Stimulated activated CD4-positive, alpha-beta T cell treated with anti-CD3 and anti-CD28 coated beads, Interleukin-4, amount 100 ng/mL, for 24 hours (primary cell): ENCODE measurements at regions not wholly inside any gene's neighbourhood (a gene's known extent, or its start where the extent isn't known, plus 50 kb on each side); places are given as distances from the start of the nearest gene placed in this dataset.

ENCODE experiments used
- DNase-seq: peaks from one replicate; pipeline ENCODE4 v3.0.0-alpha.2; 2020

DNA sequence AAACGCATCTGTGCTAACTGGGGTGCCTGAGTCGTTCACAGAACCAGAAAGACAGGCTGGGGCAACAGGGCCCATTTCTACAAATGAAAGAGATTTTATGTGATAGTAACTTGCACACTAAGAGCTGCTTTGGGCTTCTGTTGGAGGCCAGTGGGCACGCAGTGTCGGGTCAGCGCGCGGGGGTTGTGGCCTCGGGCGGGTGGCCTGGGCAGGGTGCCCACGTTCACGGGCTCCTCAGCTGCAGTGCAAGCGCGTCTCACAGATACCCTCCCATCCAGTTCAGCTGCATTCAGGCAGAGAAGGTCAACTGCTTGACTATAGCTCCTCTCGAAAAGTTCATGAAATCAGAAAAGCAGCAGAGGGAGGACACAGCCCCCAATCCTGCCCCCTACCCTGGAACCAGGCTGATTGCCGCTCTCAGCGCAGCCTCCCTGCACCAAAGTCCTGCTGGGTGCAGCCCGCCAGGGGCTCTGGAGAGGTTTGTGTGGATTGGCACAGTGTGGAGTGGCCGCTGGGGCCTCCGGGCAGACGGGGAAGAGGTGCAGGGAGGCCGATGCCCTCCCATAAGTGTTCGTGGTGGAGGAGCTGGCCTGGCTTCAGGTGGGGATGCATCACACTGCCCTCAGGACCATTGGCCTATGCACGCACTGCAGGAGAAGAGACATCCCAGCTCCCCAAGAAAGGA, 582.8 kb downstream of the TCERG1L start:
- no peak for DNase-seq

DNA sequence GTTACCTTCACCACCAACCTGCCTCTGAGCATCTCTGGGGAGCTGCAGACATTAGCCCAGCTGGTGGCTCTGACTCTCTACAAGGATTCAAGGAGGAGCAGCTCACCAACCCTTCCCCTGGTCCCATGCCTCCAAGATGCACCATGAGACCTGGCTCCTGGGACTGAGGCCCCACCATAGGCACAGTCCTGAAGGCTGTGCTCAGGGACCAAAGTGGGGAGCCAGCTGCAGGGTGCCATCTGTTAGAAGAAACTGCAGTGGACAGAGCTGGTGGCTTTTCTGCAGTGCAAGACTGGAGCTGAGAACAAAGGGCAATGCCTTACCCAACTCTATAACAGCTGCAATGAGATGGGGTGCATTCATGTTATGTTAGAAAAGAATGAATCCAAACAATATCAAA, 581.6 kb downstream of the TCERG1L start:
- no peak for DNase-seq

DNA sequence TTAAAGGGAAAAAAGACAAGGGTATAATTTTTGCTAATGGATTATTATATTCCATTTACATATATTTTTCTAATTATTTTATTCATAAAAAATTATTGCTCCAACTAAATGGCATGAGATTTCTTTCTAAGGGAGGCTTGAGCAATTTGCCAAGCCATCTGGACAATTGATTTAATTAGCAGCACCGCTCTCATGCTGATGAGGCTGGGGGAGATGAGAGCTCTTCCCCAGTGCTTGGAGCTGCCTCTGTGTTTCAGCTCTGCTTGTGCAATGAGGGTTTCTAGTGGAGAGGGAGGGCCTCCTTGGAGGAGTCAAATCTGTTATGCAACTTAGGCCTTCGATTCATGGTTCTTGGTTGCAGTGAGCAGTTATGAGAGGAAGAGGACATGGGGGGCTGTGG, 574.3 kb downstream of the TCERG1L start:
- DNase-seq: no peak

DNA sequence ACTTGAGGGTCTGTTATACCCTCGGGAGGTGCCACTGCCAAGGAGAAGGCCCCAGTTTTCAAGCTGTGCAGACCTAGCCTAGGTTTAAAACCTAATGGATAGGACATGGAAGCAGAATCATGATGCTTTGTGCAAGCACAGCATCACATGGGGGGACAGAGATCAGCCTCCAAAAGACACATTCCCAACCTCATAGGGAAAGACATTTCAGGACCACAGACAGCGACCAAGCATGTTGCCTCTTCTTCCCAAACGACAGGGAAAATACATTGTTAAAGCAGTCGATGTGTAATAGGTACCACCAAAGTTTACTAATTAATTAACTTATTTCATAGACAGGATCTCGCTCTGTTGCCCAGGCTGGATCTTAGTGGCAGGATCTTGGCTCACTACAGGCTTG, 573.9 kb downstream of the TCERG1L start:
- DNase-seq: no peak

DNA sequence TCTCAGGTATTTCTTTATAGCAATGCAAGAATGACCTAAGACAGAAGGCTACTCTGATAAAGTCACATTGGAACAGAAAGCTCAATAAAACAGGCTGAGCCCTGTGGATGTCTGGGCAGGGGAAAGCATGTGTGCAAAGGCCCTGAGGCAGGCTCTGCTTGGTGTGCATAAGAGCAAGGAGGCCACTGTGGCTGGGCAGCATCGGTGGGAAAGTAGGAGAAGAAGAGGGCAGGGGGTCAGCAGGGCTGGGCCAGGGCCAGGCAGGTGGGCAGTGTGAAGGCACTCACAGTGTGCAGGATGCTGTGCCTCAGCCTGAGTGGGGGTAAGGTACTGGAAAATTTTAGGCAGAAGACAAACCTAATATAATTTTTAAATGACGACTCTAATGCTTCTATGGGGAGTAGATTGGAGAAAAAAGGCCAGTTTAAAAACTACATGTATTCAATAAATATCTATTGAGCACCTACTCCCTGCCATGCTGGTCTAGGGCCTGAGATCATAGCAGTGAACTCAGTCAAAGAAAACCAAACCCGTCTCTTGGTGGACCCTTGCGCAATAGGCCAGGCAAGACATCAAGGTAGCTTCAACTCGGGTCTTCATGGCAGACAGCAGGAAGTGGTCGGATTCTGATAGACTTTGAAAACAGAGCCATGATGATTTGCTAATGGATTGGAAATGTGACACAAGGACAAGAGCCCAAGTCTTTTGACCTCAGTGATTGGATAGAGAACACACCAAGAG, 572.3 kb downstream of the TCERG1L start:
- no peak for DNase-seq

DNA sequence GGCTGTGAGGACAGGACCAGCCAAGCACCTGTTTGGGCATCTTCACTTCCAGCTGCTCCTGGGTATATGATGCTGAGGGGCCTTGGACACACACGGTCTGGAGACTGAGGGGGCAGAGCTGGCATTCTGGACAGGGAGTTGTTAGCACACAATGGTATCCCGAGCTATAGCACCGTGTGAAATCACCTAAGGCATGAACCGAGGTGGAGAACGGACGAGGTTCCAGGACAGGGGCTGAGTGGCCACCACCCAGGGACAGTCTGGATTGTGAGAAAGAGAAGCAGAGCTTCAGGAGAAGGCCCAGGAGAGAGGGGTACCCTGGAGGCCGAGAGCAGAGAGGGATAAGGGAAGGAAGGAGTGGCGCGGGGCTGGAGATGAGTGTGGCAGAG, 571.8 kb downstream of the TCERG1L start:
- DNase-seq: no peak

DNA sequence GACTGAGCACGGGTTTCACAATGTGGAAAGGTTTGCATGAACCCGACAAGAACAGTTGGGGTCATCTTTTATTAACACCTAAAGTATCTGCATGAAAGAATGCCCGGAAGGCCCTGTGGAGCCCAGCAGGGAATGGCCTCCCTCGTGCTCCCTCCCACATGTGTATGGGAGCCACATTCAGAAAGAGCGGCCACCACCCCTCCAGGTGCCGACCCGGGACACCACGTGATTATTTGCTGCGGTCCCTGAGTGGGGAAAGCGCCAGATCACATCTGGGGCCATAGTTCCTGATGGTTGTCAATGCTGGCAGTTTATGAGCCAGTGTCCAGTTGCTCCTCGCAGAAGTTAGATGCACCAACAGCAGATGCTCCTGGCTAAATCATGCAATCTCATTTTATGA, 571.4 kb downstream of the TCERG1L start:
- no peak for DNase-seq

DNA sequence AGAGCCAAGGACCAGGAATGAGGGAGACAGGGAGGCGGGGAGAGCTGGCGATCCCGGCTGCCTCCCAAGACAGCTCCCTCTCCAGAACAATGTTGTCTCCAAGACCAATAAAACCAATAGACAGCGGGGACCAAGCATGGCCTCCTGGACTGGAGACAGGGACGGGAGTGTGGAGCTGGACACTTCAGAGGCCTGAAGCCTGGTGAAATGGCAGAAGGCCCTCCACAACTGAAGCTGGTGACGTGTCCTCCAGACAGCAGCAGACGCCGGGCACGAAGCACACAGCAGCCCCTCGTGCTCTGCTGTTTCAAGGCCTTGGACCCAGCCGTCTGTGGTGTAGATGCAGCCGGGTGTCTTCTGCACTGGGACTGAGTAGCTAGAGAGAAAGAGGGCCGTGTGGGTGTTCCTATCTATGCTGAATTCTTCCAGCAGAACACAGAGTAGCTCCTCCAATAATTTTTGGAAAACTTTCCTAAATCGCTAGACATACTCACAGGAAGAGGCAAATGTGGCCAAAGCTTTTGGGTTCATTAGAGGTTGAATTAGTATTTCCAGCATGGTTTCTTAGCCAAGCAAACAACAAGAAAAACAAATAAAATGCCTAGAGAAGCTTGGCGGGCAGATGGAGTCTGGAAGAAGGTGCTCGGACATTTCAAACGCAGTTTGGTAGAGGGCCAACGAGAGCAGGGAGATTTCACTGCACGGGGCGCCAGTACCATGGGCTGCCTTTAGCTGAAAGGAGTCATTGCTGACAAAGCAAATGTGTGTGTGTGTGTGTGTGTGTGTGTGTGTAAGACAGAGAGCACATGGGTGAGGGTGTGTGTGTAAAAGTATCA, 570.4 kb downstream of the TCERG1L start:
- DNase-seq: no peak

DNA sequence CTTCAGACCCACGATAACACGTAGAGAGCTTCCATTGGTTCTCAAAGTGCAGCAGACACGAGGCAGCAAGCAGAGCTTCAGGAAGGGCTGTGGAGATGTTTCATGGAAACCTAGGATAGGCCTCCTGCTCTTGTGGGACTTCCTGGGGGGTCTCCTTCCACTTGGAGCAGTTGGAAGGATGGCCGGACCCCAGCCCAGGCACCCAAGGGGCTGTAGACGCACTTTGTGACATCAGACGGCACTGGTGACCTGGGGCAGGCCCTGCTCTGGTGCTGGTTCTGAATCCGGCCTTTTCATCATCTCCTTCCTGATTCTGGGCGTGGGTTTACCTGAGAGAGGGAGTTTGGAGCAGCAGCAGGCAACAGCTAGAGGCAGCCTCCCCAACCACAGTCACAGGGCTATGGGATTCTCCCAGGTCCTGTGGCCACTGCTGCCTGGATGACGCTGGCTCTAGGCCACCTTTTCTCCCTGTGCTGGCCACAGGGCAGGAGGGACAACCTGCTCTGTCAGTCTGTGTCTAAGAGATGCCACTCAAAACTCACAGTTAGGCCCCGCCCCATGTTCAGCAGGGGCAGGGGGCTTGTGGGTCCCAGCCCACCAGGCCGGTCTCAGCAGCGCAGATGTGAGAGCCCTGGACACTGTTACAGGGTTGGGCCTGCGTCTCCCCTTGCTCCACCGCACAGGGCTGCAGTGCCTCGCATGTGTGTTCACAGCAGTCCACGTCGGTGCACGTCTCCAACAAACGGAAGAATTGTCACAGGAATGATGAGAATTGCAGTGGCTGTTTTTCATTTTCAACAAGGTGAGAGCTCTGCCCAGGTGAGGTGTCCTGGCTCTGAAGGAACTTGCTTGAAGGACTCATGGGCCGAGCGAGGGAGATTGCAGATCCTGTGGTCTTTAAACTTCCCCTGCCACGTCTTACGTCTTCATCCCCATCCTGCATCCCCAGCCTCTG, 569.3 kb downstream of the TCERG1L start:
- DNase-seq: no peak

DNA sequence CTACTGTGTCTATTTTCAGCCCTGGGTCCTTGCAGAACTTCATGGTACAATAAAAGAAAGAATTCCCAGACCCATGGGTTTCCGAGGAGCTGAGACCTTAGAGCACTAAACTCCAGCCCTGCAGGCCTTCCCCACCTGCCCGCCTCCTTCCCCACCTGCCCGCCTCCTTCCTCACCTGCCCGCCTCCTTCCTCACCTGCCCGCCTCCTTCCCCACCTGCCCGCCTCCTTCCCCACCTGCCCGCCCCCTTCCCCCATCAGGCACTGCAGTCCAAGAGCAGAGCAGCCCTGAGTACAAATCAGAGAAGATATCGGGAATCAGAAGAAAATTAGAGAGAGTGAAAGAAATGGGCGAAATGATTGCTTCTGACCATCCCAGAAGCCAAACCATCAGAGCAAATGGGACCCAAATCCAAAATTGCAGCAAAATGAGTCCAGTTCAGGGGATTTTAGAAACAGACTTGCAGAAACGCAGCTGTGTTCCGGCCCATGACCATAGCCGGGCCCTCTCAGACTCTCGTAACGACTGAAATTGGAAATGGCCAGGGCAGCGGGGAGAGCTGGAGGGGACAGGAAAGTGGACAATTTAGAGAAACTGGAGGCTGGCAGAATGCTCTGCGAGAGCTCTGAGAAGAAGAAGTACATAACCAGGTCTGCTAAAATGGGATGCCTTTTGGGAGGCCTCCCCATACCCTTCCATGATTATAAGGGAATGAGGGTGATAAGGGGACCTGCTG, 568.4 kb downstream of the TCERG1L start:
- no peak for DNase-seq

DNA sequence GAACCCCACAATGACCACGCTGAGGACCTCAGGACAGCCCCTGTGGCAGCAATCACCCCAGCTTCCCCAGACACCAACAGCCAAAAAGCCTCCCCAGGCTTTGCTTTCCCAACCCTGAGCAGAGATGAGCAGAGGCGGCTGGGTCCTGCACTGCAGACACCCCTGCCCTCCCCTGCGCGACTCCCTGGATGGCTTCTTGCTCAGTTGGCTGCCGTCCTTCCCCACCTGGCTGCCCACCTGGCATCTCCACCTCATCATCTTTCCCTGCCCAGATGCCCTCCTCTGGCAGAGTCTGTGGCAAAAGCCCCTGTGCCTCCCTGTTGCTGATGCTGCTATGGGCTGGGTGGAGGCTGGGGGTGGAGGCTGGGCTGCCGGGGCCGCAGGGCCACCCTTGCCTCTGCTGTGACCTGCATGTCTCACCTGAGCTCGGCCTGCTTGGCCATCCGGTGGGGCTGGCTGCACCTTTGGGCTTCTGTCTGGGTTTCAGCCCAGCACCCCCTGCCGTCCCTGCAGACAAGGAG, 567.7 kb downstream of the TCERG1L start:
- DNase-seq: no peak

DNA sequence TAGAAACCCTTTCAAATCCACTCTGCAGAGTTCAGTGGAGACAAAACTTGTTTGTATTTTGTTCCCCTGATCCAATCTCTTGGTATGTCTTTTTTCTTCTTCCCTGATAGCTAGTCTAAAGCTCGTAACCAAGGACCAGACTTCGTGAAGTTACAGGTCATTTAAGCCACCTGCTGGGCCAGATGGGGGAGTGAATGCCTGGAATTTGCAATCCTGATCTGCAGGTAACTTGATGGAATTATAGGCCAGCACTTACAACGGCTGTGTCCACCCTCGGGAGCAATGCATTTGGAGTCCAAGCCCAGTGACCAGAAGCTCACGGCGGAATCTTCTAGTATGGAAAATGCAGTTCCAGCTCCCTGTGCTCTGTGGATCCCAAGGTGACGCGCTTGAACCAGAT, 566.9 kb downstream of the TCERG1L start:
- no peak for DNase-seq

DNA sequence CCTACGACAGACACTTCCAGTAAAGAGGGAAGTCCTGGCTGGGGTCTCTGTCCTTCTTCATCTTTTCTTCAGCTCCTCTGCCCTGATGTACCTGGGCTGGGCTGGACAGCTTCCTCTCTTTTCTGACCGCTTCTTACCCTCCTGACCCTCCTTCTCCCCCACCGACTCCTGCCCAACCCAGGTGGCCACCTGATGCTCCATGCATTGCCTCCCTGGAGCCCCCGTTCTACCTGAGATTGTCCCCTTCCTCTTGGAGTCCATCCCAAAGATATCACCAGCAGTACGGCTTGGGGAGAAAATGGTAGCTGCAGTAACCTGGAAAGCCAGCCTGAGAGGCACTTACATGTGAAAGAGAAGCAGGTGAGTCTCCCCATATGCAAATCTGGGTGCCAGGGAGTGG, 566.3 kb downstream of the TCERG1L start:
- DNase-seq: no peak

DNA sequence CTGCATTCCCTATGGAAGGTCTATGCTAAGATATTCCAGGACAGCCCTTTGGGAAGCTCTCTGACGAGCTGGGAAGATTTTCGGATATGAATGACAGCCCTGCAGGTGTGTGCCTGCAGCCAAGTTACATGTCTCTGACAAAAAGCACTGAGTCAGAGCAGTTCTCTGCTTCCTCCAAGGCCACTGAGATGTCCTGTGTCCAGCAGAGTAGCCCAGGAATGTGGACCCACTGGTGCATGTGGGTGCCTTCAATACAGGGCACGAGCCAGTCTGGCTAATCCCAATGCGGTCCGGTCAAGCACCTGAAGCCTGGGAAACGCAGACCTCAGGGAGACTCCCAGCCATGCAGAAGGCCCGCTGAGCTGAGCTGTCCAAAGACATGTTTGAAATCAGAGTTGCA, 565.7 kb downstream of the TCERG1L start:
- no peak for DNase-seq

DNA sequence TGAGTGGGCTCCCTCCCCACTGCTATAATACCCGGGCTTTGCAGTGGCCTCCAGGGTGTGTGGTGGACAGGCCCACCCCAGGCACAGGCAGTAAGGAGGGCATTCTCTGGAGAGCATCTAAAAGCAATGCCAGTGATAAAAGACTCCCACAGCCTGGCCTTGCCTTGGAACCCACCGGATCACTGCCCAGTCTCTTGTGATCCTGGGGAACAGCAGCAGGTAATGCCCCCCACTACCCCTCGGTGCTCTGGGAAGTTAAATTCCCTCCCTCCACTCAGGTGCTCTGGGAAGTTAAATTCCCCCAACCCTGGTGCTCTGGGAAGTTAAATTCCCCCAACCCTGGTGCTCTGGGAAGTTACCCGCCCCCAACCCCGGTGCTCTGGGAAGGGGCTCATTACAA, 565.2 kb downstream of the TCERG1L start:
- DNase-seq: no peak

DNA sequence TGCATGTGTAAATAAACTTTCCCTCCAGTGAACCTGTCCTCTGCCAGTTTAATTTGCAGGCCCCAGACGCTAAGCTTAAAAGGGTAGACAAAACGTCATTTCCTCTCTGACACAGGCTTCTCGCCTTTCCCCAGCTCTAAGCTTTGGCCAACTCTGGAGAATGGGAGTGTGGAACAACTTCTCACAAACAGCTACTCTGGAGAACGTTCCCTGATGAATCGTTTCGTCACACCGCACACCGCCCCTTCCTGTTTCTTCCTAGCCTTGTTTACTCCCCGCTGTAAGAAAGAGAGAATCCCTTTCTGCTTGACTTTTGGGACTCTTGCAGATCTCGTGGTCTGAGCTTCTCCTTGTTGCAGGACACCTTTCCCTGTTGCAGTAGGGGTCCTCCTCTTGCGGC, 564.2 kb downstream of the TCERG1L start:
- no peak for DNase-seq

DNA sequence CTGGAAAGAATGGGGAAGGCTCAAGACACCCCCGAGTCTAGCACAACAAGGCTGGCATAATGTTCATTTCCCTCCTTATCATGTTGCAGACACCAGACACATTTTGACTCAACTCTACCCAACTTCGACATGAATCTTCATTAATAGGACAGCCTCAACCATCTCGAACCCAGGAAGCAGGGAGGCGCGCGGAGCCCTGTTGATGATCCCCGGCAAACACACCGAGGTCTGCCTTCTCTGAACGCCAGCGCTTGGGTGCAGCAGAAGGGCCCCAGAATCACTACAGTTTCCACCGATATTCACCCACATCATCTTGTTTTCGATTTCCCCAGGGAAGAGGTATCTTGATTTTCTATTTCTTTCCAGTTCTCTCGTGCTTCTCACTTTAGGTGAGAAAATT, 563.6 kb downstream of the TCERG1L start:
- DNase-seq: no peak

DNA sequence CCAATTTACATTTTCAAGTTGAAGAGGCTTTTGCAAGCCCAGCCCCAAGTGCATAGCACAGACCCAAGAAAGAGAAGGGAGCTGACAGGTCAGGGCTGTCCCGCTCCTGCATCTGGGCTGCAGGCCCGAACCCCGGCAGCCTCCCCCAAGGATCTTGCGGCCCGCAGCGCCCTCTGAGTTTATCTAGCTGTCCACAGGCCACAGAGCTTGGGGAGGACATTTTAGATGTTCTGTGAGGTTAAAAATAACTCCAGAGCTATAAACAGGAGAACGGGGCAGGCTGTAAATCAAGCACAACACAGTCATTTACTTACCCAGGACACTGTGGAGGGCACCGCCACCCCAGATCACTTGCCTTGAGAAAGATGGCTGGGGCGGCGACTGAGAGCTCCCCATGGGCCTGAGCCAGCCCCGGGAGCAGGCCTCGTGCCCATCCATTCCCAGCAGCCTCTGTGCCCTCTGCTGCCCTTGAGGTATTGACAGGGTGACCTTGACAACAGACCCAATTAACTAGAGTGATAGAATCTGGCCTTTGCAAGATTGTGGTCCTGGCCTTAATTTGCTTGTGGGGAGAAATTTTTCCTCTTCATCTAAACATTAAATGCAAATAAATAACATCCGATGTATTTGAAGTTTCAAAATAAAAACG, 563.0 kb downstream of the TCERG1L start:
- no peak for DNase-seq

DNA sequence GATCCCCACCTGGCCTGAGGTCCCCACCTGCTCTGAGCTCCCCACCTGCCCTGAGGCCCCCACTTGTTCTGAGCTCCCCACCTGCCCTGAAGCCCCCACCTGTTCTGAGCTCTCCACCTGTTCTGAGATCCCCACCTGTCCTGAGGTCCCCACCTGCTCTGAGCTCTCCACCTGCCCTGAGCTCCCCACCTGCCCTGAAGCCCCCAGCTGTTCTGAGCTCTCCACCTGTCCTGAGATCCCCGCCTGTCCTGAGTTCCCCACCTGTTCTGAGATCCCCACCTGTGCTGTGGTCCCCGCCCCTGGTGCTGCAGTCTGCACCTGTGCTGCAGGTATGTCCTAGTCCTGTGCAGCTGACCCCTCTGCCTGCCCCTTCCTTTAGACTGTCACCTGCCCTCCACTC, 561.6 kb downstream of the TCERG1L start:
- no peak for DNase-seq

DNA sequence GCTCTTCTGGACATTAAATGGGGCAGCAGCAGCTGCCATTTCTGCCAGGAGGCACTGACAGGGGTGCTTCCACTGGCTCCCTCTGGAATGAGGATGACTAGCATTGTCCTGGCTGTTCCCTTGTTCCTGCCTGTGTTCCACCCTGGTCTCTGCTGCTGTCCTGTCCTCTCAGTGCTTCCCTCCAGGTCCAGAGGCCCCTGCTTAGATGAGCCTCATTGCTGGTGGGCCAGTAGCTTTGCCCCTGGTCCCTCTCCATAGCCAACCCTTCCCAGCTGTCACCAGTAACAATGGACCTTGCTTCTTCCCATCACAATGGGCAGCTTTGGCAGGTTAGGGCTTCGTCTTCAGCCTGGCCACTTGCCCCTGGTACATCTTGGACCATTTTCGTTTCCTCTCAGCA, 561.1 kb downstream of the TCERG1L start:
- no peak for DNase-seq
